ENCODE measurements at regions not wholly inside any gene's neighbourhood (a gene's known extent, or its start where the extent isn't known, plus 50 kb on each side); places are given as distances from the start of the nearest gene placed in this dataset.

- H3K4me3 ChIP-seq (ENCODE audit: low read depth, low read length), result no peak overlapping the region
- TF ChIP-seq, protein P1, sequence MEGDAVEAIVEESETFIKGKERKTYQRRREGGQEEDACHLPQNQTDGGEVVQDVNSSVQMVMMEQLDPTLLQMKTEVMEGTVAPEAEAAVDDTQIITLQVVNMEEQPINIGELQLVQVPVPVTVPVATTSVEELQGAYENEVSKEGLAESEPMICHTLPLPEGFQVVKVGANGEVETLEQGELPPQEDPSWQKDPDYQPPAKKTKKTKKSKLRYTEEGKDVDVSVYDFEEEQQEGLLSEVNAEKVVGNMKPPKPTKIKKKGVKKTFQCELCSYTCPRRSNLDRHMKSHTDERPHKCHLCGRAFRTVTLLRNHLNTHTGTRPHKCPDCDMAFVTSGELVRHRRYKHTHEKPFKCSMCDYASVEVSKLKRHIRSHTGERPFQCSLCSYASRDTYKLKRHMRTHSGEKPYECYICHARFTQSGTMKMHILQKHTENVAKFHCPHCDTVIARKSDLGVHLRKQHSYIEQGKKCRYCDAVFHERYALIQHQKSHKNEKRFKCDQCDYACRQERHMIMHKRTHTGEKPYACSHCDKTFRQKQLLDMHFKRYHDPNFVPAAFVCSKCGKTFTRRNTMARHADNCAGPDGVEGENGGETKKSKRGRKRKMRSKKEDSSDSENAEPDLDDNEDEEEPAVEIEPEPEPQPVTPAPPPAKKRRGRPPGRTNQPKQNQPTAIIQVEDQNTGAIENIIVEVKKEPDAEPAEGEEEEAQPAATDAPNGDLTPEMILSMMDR (IDR thresholded peaks at IDR 0.05; ENCODE audit: borderline replicate concordance, insufficient read depth, low read depth, low read length), result no peak
These were observed 171.1 kb upstream of the TMPO start for GRCh38 chr12:98344046-98344930.

DNA sequence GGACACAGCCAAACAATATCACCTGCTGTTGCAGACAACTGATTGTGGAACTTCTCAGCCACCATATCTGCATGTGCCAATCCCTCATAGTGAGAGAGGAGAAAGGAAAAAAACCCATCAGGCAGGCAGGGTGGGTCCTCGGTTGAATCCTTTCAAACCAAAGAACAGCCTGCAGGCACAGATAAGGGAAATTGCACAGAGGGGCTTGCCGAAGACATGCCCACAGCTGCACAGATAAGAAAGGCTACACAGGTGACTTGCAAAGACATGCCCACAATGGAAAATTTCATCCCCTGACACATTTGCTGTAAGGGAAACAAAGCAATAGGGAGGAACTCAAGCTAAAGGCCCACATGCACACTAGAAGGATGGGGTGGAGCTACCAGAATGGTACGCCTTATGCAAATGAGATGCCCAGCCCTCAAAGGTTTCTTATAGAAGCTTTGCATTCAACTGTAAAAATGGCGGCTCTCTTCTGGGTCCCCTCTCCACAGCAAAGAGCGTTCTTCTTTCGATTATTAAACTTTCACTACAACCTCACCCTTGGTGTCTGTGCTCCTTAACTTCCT, 170.0 kb upstream of the TMPO start:
- TF ChIP-seq, protein P1 (IDR thresholded peaks at IDR 0.05; ENCODE audit: borderline replicate concordance, insufficient read depth, low read depth, low read length), result no peak
- H3K4me3 ChIP-seq (ENCODE audit: low read depth, low read length), result no peak overlapping the region

- TF ChIP-seq, protein P1 (IDR thresholded peaks at IDR 0.05; ENCODE audit: borderline replicate concordance, insufficient read depth, low read depth, low read length), result no peak
- H3K4me3 ChIP-seq (ENCODE audit: low read depth, low read length), result no peak overlapping the region
These were observed 164.3 kb upstream of the TMPO start for GRCh38 chr12:98351089-98351488.

GRCh38 chr12:98351784-98352183, 163.6 kb upstream of the TMPO start:
- TF ChIP-seq, protein P1 (IDR thresholded peaks at IDR 0.05; ENCODE audit: borderline replicate concordance, insufficient read depth, low read depth, low read length), result no peak
- no peak overlapping the region for H3K4me3 ChIP-seq (ENCODE audit: low read depth, low read length)

DNA sequence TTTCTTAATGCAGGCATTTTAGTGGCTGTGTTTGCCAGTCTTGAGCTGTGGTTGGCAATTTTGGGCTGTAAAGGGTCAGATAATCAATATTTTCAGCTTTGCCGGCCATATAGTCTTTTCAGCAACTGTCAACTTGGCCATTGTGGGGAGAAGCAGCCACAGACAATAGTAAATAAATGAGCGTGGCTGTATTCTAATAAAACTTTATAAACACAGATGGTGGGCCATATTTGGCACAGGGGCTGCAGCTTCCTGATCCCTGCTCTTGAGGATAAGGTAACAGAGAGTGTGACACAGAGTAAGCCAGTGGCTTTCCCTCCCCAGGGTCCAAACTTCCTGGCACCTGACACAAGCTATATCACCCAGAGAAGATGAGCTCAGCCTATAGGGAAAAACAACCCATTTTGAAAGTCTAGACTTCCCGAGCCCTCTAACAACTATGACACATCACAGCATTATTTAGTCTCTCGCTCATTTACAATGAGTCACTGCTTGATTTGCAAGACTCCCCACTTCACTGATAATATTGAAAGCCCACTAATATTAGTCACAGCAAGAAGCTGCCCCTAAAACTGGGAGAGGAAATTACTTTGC, 163.1 kb upstream of the TMPO start:
- no peak overlapping the region for H3K4me3 ChIP-seq (ENCODE audit: low read depth, low read length)
- TF ChIP-seq, protein P1 (IDR thresholded peaks at IDR 0.05; ENCODE audit: borderline replicate concordance, insufficient read depth, low read depth, low read length), result no peak

DNA sequence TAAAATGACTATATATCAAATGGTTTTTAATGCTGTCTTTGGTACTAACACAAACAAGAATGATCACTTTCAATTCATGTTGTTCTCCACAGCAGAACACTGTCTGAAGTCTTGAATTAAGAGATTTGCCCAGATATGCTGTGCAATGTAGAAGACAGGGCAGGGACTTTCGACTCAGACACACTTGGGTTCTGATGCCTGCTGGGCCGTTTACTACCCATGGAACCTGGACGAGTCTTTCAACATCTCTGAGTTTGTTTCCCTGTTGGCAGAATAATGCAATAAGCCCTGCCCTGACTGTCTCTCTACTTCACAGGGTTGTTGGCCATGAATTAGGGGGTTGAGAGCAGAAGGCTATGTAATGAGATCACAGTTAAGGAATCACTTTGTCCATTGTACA, 162.6 kb upstream of the TMPO start:
- TF ChIP-seq, protein P1 (IDR thresholded peaks at IDR 0.05; ENCODE audit: borderline replicate concordance, insufficient read depth, low read depth, low read length), result no peak
- H3K4me3 ChIP-seq (ENCODE audit: low read depth, low read length), result no peak overlapping the region

Measured in GM12875 (cell line).